HepG2 (cell line): ENCODE measurements at regions not wholly inside any gene's neighbourhood (a gene's known extent, or its start where the extent isn't known, plus 50 kb on each side); places are given as distances from the start of the nearest gene placed in this dataset.

ENCODE experiments used
- ATAC-seq: fragments of 200-7000 bp; cut with Tn5 transposase; 3 replicates; pipeline ENCODE4 v1.9.1; 2020; ENCODE audit warnings: mild to moderate bottlenecking, moderate library complexity
- BruUV-seq: library from RNA; stranded (reverse); fragments of 400-500 nt; replicated peaks from 2 replicates; lab custom pipeline; 2021; lab: Mats Ljungman, UMichigan
- CTCF ChIA-PET: fragments of 300-600 bp; formaldehyde crosslinking; extraction: SDS; loops from one replicate; lab custom pipeline; 2021; ENCODE audit warnings: low total read pairs, inconsistent platforms, low intra/inter-chr PET ratio; lab: Yijun Ruan, JAX
- POLR2A ChIA-PET: fragments of 350-600 bp; sonication (Branson Sonifier 250); formaldehyde crosslinking; loops from one replicate; lab custom pipeline; 2020; ENCODE audit warnings: antibody characterized with exemption, inconsistent platforms; lab: Yijun Ruan, JAX
- DNase-seq: peaks from one replicate; pipeline ENCODE4 v3.0.0-alpha.2; 2015; ENCODE audit warnings: low spot score
- FAIRE-seq: peaks from 3 replicates; lab custom pipeline; 2011; peaks lifted over from hg19 to GRCh38; lab: Jason Lieb, UNC
- H2AFZ ChIP-seq: one replicate; pipeline ENCODE4 v1.6.1; 2011; ENCODE audit warnings: low read length, inconsistent platforms
- H3K27ac ChIP-seq: fragments of 300-600 bp; 3 replicates; pipeline ENCODE4 v1.8.0; 2011; ENCODE audit warnings: mixed run types, mild to moderate bottlenecking, mixed read lengths, low read length, inconsistent platforms; ENCODE audit not compliant: insufficient read depth; ENCODE audit errors: extremely low read length
- H3K27me3 ChIP-seq, 2 experiments: fragments of 200-600 bp in 1 of 2; 2 replicates in 1 of 2; 3 replicates in 1 of 2; pipeline versions ENCODE4 v1.6.0 to v1.8.0; 2011; ENCODE audit warnings: low read length in 2 of 2, mild to moderate bottlenecking in 2 of 2, moderate library complexity in 2 of 2, inconsistent platforms in 1 of 2; ENCODE audit not compliant: insufficient read depth in 2 of 2, control insufficient read depth in 1 of 2
- H3K36me3 ChIP-seq, 2 experiments: fragments of 200-600 bp in 1 of 2; replicated peaks in 1 of 2; 2 replicates in 1 of 2; 3 replicates in 1 of 2; pipeline versions ENCODE4 v1.5.1 to v1.8.0; 2011; ENCODE audit warnings: low read length in 2 of 2, inconsistent platforms in 1 of 2; ENCODE audit not compliant: insufficient read depth in 2 of 2, control insufficient read depth in 1 of 2
- H3K4me1 ChIP-seq: 2 replicates; pipeline ENCODE4 v1.5.1; 2012; ENCODE audit warnings: low read length, inconsistent platforms; ENCODE audit not compliant: insufficient read depth
- H3K4me2 ChIP-seq: 2 replicates; pipeline ENCODE4 v1.6.0; 2011; ENCODE audit warnings: low read depth, low read length, inconsistent platforms
- H3K4me3 ChIP-seq, 3 experiments: fragments of 200-600 bp in 1 of 3; sonication (generic), shearing (Covaris generic) in 1 of 3; replicated peaks in 1 of 3; 2 replicates each; pipeline ENCODE4 v1.5.1; 2011 to 2016; ENCODE audit warnings: low read length in 3 of 3, inconsistent platforms in 2 of 3, low read depth in 2 of 3, mild to moderate bottlenecking in 2 of 3, control low read depth in 1 of 3, mixed read lengths in 1 of 3; ENCODE audit not compliant: insufficient read depth in 1 of 3
- H3K79me2 ChIP-seq: one replicate; pipeline ENCODE4 v1.6.1; 2011; ENCODE audit warnings: low read length, inconsistent platforms; ENCODE audit not compliant: insufficient read depth
- H3K9ac ChIP-seq: 2 replicates; pipeline ENCODE4 v1.6.0; 2011; ENCODE audit warnings: mild to moderate bottlenecking, low read depth, low read length, inconsistent platforms; ENCODE audit not compliant: insufficient read depth
- H3K9me3 ChIP-seq: 2 replicates; pipeline ENCODE4 v1.5.1; 2012; ENCODE audit warnings: mild to moderate bottlenecking, low read length
- H4K20me1 ChIP-seq: 2 replicates; pipeline ENCODE4 v1.6.0; 2011; ENCODE audit warnings: inconsistent platforms, mild to moderate bottlenecking, low read length, moderate library complexity; ENCODE audit not compliant: insufficient read depth
- CREB1 ChIP-seq, 2 experiments: fragments of 450-650 bp in 1 of 2; IDR thresholded peaks; 2 replicates each; pipeline ENCODE4 v1.6.1; 2016 to 2017; ENCODE audit warnings: control low read depth in 1 of 2, mild to moderate bottlenecking in 1 of 2, missing compliant biosample characterization in 1 of 2, missing genetic modification characterization in 1 of 2
- GLI4 ChIP-seq: sonication (generic); formaldehyde crosslinking; IDR thresholded peaks from 2 replicates; pipeline ENCODE4 v1.5.1; 2020; ENCODE audit warnings: missing genetic modification reagents, mild to moderate bottlenecking, moderate library complexity, borderline replicate concordance
- HHEX ChIP-seq: IDR thresholded peaks from 2 replicates; pipeline ENCODE4 v1.6.1; 2016; ENCODE audit warnings: control low read depth
- HOMEZ ChIP-seq: IDR thresholded peaks from 2 replicates; pipeline ENCODE4 v1.6.1; 2016; ENCODE audit warnings: low read depth
- MAFK ChIP-seq, 2 experiments: IDR thresholded peaks in 1 of 2; conservative IDR thresholded peaks in 1 of 2; 2 replicates each; pipeline ENCODE4 v1.6.1; 2011; ENCODE audit warnings: improper control_type of control experiment in 2 of 2, low read length in 2 of 2
- TBX3 ChIP-seq: fragments of 450-650 bp; IDR thresholded peaks from 2 replicates; pipeline ENCODE4 v1.6.1; 2017; ENCODE audit warnings: antibody characterized with exemption, mild to moderate bottlenecking, inconsistent platforms, borderline replicate concordance
- ZBTB43 ChIP-seq: sonication (generic); formaldehyde crosslinking; conservative IDR thresholded peaks from 2 replicates; pipeline ENCODE4 v1.4.0; 2020; ENCODE audit warnings: missing genetic modification reagents
- ZNF225 ChIP-seq: sonication (generic); formaldehyde crosslinking; IDR thresholded peaks from 2 replicates; pipeline ENCODE4 v1.4.0; 2020; ENCODE audit warnings: mild to moderate bottlenecking, missing genetic modification reagents
- ZNF263 ChIP-seq: sonication (generic); formaldehyde crosslinking; IDR thresholded peaks from 2 replicates; pipeline ENCODE4 v1.4.0; 2020; ENCODE audit warnings: missing genetic modification reagents
- ZNF740 ChIP-seq: sonication (generic); formaldehyde crosslinking; IDR thresholded peaks from 2 replicates; pipeline ENCODE4 v1.4.0; 2020; ENCODE audit warnings: missing genetic modification reagents
- WGBS: methylation state at CpG from one replicate; pipeline ENCODE4 v1.1.6; 2017; ENCODE audit warnings: low lambda C conversion rate; 5-methylcytosine and 5-hydroxymethylcytosine counted together
- in situ Hi-C: cut with HindIII; loops from 2 replicates; pipeline ENCODE4 v1.10.0; 2017; ENCODE audit warnings: low pct_unique_long_range_greater_than_20kb; ENCODE audit not compliant: extremely low pct_ligation_motif_present
- intact Hi-C: fragments of 100-400 bp; cut with micrococcal nuclease; formaldehyde crosslinking; loops from one replicate; pipeline ENCODE4 v1.10.0; 2022; ENCODE audit not compliant: unreplicated experiment

- no peak for DNase-seq
- Histone ChIP-seq H3K27me3 (no peaks in the 10 kb centered on the region; a peak in 1 of 5 replicates), H3K36me3 (no peaks in the 10 kb centered on the region), H3K27ac (no peak overlapping the region), H3K79me2 (no peaks in the 10 kb centered on the region), H2AFZ (no peak overlapping the region), H3K9ac (no peak overlapping the region), H4K20me1 (no peaks in the 10 kb centered on the region), H3K4me1 (no peaks in the 10 kb centered on the region), H3K9me3 (no peaks in the 10 kb centered on the region), H3K4me2 (no peak overlapping the region), H3K4me3 (no peak overlapping the region)
- in situ Hi-C loops: no loop called here
- ChIA-PET POLR2A (no interaction called here), CTCF (no interaction called here)
- TF ChIP-seq ZBTB43 (CRISPR knock-in tag) (no peak), GLI4 (CRISPR knock-in tag) (no peak), MAFK (conservative IDR thresholded peaks at IDR 0.05 in 1 of 2, IDR thresholded peaks at IDR 0.05 in 1 of 2; ENCODE audit: low read length in 2 of 2) (0 out of 4 replicates have a peak, but pooled peaks of 1 of the 2 experiments have one; percentile 12)
- WGBS: 0% methylated on average over 1 of the region's 1 CpG
- no TSS peak for BruUV-seq
- FAIRE-seq: no peak
- intact Hi-C loops: no loop called here
- no peak for ATAC-seq
These were observed 156.9 kb upstream of the SOX4 start for GRCh38 chr6:21436625-21437024.

- no peaks in the 10 kb centered on the region for H3K4me1 ChIP-seq
- WGBS: 72% methylated on average over 2 of the region's 2 CpGs
- in situ Hi-C loops (no loop called here), intact Hi-C loops (no loop called here)
- H3K27me3 ChIP-seq: peaks cover 0 to 6% of the 10 kb centered on the region in 2 experiments; a peak in 1 of 5 replicates
- no peak overlapping the region for H2AFZ ChIP-seq
- no peak for ATAC-seq
- ChIA-PET POLR2A (no interaction called here), CTCF (no interaction called here)
- no peak overlapping the region for H3K4me3 ChIP-seq
- no peak overlapping the region for H3K27ac ChIP-seq
- no peaks in the 10 kb centered on the region for H4K20me1 ChIP-seq
- H3K9ac ChIP-seq: no peak overlapping the region
- no peaks in the 10 kb centered on the region for H3K36me3 ChIP-seq
- TF ChIP-seq TBX3: no peak
- TF ChIP-seq HHEX (CRISPR knock-in tag): no peak
- no peak for TF ChIP-seq ZNF225
- TF ChIP-seq CREB1 (IDR thresholded peaks at IDR 0.05): no peak
- no peak for TF ChIP-seq CREB1 (CRISPR knock-in tag; IDR thresholded peaks at IDR 0.05)
- TF ChIP-seq ZNF263 (CRISPR knock-in tag): no peak
- no peak for TF ChIP-seq ZNF740 (CRISPR knock-in tag)
- no peak for TF ChIP-seq HOMEZ
- TF ChIP-seq, all 625 proteins: peak for 0
- Histone ChIP-seq H3K9me3 (no peaks in the 10 kb centered on the region), H3K4me2 (no peak overlapping the region), H3K79me2 (no peaks in the 10 kb centered on the region)
- DNase-seq (no peak), FAIRE-seq (no peak)
- no TSS peak for BruUV-seq
These were observed 156.0 kb upstream of the SOX4 start for GRCh38 chr6:21437581-21437980.
